Amygdala (tissue), 56 donors: ENCODE measurements at regions not wholly inside any gene's neighbourhood (a gene's known extent, or its start where the extent isn't known, plus 50 kb on each side); places are given as distances from the start of the nearest gene placed in this dataset.
"Not testable (repeated sequence)": the region's sequence is repeated elsewhere in the genome, so short reads cannot be mapped to it uniquely, and the experiment has no call there.

Source experiments
- DNase-seq, 56 donors: peaks; one replicate each; lab custom pipeline; 2025; lab: John Stamatoyannopoulos, UW

DNA sequence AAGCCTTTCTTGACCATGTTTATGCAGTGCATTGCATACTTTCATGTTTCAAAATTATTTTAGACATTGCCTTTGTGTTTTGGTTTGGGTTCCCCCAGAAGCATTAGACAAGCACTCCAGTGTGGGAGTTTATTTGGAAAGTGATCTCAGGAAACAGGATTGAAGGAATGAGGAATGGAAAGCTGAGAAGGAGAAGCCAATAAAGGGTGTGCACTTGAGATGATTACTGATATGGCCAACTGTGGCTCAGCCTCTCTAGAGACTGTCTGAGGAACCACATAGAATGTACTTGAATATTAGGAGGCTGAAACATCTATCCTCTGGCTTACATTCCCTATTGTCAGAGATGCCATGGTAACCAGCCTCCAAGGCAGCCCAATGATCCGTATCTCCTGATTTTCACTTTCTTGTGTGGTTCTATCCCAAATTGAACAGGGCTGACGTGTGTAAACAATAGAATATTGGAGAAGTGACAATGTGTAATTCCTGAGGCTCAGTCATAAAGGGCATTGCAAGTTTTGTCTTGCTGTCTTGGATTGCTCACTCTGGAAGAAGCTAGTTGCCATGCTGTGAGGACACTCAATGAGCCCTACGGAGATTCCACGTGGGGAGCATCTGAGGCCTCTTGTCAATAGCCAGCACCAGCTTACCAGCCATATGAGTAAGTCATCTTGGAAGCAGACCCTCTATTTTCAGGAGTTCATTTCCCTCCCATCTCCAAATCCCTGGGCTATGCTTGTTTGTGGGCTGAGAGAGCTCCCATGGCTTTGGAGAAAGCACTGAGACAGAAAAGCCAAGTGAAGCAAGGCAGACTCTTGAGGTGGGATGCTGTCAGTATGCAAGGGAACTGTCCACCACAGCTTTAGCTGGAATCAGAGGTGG, 84.7 kb downstream of the SCN11A start:
- no peak for DNase-seq

DNA sequence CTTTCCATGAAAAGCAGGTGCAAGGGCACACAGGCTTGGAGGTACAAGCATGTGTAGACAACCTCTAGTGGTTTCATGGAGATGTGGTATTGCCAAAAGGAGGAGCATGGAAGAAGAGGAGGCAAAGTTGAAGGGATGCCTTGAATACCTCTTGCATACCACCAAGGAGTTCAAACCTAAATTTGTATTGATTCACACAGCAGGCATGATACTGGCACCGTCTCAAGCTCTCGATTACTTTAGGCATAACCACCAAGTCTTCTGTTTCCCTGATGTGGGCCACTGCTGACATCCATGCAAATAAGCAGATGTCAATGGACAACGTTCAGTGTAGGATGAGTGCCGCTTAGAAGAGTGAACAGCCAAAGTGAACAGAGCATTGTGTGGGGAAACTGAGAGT, 87.1 kb downstream of the SCN11A start:
- no peak for DNase-seq

DNA sequence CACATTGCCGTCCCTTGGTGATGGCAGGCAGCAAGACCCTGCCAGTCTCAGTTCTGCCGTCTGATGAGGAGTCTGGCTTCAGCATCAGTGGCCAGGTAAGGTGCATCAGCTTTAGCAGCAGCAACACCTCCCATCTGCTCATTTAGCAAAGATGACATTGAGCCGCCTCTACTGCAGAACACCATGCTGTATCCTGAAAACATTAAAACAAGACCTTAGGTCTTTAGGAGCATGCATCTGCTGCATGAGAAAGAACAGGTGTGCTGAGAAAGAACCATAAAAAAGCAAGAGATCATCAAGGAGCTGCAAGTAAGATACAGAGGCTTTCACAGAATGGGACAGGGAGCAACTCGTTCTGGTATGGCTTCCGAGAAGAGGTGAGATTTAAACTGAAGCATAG, 87.5 kb downstream of the SCN11A start:
- no peak for DNase-seq

DNA sequence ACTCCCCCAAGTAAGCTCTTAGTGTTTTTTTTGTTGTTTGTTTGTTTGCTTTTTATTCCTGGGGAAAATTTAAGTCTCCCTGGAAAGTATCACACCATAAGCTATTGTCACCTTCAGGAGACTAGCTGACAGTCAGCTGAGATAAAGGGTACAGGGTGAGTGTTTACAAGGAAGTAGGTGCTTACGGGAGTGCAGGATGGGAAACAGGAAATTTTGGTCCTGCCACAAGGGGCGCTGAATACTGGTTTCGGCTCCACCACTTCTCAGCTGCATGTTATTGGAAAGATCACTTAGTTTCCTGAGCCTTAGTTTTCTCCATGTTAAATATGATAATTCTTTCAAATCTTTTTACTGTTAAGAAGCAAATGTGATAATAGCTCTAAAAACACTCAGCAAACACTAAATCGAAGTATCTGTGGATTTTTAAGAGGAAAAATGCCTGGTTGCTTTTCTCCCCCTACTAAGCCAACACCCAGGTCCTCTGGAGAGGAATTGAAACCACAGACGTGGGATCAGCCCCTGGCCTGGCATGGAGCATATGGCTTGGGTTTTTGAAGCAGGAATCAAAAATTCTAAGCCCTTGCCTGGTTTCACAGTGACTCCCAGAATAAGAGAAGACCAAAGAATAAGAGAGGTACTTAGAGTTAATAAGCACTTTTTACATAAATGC, 90.7 kb downstream of the SCN11A start:
- peak in 12 of 56 donors; percentile 3 to 56 (median 10) for DNase-seq

DNA sequence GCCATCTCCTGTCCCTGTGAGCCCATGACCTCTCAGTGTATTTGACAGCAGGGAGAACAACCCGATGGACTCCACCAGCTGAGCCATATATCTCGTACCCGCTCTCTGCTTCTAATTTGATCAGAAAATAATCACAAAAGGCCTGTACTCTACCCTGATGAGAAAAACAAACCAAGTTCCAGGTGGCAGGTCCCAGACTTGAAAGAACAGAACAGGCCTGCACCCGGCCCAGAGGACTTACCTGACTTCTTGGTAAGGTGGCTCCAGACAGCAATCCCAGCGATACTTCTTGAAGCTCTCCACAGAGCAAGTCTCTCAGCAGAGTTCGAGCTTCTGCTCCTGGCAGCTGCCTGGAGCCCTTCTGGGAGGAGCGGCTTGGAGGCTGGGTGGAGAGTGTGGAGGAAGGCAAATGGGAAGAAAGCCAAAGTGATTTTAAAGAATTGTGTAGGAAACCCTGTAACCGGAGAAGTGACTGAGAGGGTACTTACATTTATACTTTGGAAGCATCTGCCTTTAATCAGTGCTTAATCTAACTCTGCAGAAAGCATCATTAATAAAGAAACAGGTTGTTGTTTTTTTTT, 91.6 kb downstream of the SCN11A start:
- DNase-seq, result peak in 3 of 56 donors; percentile 6 to 23 (median 14)

DNA sequence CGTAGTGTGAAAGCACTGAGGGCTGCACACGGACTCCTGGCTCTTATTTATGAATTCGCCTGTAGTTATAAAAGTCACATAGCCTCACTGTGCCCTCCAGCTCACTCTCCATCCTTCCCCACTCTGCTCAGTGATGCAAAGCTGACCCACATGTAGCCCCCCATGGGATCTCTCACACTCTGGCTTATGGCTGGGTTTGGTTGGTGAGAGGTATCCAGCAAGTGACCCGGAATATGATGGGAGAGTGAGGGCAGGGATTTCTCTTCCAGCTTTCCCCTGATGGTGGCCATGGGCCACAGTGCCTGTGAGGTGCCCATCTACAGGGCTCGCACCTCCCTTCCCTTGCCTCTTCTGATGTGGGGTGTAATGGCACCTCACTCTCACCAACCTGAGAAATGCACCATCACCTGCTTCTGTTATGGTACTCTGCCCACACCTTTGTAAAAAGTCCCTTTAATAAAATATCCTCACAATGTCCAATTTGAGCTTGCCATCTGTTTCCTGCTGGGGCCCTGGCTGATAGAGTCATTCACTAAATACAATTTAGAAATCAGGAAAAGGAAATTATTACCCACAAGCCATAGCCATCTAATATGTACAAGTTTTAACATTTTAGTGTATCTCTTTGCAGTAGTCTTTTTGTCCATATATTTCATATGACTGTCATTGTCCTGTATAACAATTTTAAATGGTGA, 93.6 kb downstream of the SCN11A start:
- no peak for DNase-seq

DNA sequence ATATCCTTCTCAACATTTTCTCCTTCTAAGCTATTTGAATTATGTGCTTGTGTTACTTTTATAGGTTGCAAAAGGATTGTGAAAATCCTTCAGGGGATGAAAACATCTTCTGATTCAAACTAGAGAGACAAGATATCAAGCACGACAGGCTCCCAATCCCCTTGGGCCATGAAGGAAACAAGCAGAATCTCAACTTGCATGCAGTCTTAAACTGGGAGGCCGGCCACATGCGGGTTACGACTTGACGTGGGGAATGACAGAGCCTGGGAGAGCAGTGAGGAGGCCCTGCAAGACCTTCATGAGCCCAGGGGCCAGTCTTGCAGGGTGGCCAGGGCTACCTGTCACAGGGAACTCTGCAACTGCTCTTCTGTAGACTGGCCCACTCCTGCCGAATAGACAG, 94.4 kb downstream of the SCN11A start:
- no peak for DNase-seq

DNA sequence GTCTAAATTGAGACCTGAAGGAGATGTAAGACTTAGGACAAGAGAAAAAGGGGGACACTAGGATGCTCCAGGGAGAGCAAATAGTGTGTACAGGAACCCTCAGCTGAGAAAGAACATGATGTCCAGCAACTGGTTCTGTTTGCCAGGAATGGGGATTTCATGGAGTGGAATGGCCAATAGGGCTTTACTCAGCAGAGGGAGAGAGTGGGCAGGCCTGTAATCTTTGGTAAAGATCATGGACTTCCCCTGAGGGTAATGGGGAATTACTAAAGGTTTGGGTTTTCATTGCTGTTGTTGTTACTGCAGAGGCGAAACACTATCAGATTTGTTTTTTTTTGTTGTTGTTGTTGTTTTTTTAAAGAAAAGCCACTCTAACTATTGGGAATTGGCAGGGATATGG, 99.0 kb downstream of the SCN11A start:
- DNase-seq, result no peak

DNA sequence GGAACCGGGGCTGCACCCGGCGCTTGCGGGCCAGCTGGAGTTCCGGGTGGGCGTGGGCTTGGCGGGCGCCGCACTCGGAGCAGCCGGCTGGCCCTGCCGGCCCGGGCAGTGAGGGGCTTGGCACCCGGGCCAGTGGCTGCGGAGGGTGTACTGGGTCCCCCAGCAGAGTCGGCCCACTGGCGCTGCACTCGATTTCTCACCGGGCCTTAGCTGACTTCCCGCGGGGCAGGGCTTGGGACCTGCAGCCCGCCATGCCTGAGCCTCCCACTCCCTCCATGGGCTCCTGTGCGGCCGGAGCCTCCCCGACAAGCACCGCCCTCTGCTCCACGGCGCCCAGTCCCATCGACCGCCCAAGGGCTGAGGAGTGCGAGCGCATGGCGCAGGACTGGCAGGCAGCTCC, 100.6 kb downstream of the SCN11A start:
- DNase-seq, result not testable (repeated sequence)

DNA sequence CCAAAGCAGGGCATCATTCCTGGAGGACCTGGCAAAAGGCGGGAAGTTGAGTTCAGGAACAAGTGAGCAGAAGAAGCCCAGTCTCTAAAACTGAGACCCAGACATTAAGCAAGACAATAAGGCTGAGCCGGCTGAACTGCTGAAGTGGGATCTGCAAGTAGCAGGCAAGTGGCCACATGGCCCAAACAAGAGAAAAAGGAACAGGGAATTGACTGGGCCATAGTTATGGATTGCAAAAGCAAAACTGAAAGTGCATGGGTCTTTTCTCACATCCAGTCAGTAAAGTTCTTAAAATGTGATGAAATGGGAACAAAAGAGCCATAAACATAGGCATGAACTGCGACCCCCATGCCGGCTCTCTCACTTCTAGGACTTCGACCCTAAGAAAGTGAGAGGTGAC, 101.2 kb downstream of the SCN11A start:
- no peak for DNase-seq

DNA sequence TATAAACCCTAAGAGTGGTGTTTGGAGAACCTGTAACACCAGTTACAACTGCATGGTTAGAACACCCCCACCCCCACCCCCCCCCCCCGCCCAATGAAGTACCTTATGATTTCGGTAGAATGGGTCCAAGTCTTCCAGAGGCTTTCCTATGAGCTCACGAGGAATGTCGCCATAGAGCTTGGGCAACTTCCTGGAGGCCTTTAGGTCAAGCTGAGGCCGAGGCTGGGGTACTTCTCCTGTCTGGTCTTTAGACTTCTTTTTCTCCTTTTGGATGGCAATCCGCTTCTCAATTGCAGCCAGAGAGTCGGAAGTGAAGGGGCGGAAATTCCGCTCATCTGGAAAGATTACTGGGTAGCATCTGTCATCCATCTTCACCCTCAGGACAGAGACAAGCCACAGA, 101.8 kb downstream of the SCN11A start:
- no peak for DNase-seq

DNA sequence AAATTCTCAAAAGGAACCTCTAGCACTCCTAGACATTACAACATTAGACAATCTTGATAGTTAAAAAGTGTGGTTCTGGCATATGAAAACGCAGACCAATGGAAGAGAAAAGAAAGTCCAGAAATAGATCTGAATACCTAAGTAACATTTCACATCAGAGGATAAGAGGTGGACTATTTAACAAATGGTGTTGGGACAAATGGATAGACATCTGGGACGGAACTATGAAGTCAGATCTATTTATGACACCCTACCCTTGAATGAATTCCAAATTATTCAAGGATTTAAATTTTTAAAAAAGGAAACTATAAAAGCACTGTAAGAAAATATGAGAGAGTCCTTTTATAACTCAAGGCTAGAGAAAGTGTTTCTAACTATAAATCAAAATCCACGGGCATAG, 111.3 kb downstream of the SCN11A start:
- no peak for DNase-seq

DNA sequence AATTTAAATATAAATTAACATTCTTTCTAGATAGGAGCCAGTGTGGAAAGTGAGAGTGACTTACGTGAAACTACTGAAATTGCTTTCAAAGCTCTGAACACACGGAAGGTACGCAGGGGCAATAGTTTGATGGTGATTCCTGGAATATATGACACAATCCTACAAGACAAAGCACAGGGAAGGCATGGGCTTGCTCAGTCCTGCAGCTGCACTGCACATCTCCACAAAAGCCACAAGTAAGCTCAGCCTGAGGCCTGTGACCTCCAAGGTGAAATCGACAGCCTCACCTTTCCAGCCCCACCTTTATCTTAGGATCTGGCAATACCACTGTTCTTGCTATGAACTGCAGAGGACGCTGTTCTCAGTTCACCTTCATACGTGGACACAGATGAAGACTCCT, 109.3 kb upstream of the SCN10A start:
- no peak for DNase-seq

DNA sequence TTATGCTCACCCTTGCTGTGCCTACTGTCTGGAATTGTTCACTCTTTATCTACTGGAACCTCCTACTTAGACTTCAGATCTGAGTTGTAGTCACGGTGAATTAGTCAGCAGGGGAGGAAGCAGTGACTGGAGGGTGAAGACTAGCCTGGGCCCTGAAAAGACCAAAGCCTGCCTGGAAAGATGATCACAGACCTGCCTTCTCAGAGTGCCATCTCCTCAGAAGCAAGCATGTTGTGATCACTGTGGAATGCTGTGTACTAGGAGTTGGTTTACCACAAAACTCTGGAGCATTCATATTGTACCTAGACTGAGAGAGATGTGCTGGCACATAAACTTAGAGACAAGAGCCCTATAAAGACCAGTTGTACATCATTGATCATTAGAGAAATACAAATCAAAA, 100.7 kb upstream of the SCN10A start:
- no peak for DNase-seq

DNA sequence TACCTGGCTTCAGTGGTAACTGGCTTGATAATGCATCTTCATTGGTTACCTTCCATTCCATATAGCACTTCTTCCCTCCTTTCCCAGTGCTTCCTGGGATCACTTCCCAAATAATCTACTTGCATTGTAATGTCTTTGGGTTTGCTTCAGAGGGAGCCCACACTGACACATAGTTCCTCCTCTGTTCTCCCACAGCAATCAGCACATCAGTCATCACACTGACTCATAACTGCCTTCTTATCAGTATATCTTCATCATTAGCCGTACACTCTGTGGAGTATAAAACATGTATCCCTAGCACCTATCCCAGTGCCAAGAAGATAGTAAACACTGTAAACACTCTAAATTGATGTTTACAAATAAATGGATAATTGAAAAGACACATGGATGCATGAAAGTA, 91.4 kb upstream of the SCN10A start:
- no peak for DNase-seq

DNA sequence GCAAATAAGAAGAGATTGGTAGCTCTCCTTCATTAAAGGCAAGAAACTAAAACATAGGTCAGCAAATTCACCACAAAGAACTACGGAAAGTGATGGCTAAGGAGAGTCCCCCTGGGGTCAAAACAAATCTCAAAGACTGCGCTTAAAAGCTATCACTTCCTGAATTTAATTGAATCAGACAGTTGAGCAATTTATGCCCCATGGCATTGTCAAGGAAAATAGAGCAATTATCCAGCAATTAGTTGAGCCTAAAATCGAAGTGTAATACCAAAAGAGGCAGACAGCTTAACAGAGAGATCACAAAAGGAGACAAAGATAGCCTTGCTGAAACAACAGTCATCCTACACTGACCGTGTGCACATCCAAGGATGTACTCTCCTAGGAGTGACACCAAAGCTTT, 74.4 kb upstream of the SCN10A start:
- DNase-seq, result no peak

DNA sequence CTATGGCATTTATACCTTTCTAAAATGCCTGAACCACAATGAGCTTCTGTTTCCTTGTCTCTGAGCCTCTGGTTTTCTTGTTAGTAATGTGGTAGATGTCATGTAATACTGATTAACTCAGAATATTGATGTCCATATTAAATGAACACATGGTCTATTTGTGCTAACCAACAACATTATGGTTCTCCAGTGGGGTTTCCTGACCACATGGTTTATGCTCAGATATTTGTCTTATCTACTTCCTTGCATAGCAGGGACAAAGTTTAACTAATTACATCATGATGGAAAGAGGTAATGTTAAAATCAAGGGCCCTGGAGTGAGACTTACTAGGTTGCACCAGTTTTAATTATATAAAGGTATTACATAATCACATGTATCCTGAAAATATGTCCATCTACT, 62.6 kb upstream of the SCN10A start:
- no peak for DNase-seq
